Stimulated activated CD4-positive, alpha-beta T cell treated with anti-CD3 and anti-CD28 coated beads, Interleukin-2, amount 100 ng/mL, for 4 hours (primary cell): ENCODE measurements at regions not wholly inside any gene's neighbourhood (a gene's known extent, or its start where the extent isn't known, plus 50 kb on each side); places are given as distances from the start of the nearest gene placed in this dataset.

Experiments used
- DNase-seq: peaks from one replicate; pipeline ENCODE4 v3.0.0-alpha.2; 2020; ENCODE audit warnings: low read depth

DNA sequence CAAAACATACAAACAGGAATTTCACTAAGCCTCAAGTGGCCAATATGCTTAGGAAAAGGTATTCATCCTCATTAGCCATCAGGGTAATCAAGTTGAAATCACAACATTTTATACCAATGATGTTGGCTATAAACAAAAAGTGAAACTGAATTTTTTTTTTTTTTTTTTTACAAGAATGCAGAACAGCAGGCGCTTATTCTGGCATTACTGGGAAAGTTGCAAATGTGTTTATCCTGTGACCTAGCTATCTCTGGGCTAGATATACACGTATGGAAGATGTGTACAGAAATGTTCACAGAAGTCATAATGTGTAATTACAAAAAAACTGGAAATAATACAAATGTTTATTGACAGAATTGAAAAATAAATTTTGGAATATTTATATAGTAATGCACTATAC is 1430.4 kb upstream of the TENM3 start:
- no peak for DNase-seq

DNA sequence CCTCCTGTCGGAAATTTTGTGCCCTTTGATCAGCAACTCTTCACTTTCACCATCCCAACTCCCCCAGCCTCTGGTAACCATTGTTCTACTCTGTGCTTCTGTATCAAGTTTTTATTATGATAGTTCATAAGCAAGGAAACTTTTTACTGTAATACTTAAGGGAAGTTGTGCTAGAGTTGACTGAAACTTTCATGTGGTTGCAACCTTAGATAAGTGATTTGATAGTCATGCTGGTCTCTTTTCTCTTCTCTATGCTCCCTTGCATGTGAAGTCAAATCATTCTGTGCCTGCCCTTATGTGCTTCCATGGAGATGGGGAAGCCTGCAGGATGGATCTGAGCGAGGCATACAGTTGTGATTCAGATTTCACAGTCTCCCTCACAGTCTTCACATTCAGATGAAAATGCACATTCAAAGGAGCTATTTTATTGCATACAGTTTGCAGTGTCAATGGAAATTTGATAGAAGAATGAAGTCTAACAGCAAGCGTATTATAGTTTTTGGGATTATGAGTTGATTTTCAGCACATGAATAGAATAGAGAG is 1428.3 kb upstream of the TENM3 start:
- DNase-seq = no peak

DNA sequence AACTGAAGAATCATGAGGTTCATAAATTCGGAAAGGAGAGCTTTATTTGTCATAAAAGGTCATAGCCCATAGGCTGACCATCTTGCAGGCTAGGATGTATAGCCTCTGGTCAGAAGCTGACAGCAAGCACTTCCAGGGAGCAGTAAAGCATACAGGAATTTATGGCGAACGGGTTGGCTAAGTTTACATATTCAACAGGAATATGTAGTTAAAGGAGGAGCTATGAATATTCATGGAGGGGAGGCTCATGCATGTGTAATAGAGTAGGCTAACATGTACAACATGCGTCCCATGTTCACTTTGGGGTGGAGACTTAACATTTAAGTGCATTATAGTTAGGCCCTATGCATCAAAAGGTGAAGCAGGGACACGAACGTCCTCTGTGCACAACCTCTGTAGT is 1425.7 kb upstream of the TENM3 start:
- no peak for DNase-seq

DNA sequence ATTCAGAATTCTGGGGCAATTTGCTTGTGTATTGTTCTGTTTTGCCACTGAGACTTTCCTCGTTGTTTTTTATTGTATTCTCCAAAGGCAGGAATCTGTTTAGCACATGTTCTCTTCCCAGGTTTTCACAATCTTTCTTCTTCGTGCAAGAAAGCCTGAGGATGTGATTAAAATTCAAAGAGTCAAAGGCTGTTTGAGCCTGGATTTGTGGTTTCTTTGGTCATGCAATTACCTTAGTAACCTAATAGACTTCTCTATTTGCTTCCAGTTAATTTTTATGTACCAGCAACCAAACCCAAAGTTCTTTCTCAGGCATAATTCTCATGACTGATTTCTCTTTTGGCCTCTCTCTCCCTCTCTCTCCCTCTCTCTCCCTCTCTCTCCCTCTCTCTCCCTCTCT is 1420.1 kb upstream of the TENM3 start:
- no peak for DNase-seq

DNA sequence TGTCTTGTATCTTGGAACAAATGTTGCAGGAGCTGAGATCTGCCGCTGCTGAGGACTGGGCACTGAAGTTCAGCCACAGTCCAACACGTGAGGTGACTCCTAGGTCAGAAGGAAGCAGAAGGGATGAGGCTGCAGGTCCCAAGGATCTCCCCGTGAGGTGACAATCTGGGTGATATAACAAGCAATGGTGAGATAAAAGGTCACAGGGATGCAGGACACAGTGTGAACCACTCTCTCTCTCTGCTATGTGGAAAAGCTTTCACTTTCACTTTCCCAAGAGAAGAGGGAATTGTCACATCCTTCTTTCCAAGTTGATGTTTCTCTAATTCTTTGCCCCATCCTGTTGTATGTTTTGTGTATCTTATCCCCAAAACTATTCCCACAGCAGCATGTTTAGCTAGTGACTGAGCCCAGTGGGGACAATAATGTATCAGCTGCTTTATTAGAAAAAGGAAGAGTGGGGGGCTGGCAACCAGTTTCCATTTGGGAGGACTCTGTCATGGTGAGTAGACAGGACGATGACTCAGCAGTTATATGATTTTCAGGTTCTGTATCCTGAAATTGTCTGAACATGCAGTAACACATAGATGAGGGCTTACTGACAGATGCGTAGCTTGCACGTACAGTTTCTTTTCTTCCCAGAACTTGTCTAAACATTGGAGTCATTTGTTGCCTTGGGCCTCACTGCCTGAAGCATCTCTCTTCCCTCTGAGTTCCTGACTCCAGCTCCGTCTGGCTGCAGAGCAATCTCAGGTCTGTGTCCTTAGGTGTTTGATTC is 1415.8 kb upstream of the TENM3 start:
- DNase-seq = no peak

DNA sequence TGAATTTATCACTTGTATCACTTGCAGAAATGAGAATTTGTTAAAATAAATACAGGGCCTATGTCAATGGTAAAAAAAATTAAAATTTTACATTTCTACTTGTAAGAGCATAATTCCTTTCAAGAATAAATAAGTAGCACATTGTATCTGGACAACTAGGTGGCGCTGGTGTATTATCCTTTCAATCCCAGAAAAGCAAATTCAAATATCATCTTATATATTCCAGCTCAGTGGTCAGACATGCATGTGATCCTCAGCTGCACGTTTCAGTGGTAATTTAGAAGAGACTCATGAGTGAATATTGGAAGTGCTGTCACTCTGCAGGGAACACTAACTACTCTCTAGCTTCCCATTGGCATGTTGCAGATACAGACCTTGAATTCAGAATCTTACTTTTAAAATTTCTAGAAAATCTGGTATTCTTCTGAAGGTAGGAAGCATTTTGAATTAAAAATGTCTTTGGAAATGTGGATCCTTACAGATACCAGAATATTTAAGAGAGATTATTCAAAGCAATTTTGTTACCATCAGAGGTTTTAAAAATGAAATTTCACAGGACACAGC is 1414.7 kb upstream of the TENM3 start:
- no peak for DNase-seq

DNA sequence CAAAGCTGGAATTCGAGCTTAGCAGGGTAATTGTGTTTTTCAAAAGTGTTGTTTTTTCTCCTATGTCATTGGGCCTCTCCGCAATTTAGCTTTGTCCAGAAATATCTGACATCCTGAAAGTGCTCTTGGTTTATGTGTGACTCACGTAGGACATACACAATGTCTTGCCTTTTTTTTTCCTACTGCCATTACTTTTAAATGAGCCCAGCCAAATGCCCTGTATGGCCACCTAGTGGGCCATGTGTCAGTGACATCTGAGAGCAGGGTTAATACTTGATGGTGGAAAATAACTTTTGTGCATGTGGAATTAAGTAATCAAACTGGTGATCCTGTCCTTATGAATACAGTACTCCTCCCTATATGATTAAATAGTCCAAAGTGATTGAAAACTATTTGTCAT is 1411.1 kb upstream of the TENM3 start:
- no peak for DNase-seq

DNA sequence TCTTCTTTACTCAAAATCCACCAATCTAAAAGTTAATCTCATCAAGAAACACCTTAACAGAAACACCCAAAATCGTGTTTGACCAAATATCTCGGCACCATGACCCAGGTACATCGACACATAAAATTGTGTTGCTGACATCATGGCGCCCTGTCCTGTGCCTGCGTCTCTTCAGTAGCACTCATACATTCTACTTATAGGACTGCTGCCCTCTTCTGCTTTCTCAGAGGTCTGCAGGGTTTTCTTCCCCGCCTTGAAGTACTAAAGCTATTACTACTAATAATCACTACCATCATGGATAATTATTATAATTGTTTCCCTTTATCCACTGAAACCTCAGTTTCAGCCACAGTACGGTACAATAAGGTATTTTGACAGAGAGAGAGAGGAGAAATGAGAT is 1403.1 kb upstream of the TENM3 start:
- no peak for DNase-seq

DNA sequence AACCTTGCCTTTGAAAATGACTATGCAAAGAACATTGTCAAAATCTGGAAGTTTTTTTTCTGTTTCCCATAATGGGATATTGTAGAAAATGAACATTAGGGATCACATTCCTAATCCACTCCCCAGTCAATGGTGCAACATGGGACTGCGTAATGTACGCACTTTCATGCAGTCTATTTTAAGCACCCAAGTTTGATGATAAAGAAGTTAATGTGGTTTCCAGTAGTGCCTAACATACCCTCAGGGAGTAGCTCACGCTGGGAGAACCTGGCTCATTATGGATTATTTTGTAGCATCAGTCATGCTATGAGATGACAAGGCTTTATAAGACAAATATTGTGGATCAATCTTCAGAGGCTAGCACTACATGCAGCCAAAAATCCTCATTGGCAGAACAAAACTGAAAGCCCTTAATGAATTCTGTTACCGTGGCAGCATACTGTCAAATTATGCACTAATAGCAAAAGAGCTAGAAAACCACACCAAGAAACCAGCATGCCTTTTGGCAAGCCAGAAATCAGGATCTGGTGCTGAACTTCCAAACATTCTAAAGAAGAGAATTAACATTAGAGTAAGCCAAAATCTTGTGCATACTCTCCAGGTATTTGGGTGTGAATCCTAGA is 1392.8 kb upstream of the TENM3 start:
- DNase-seq = no peak

DNA sequence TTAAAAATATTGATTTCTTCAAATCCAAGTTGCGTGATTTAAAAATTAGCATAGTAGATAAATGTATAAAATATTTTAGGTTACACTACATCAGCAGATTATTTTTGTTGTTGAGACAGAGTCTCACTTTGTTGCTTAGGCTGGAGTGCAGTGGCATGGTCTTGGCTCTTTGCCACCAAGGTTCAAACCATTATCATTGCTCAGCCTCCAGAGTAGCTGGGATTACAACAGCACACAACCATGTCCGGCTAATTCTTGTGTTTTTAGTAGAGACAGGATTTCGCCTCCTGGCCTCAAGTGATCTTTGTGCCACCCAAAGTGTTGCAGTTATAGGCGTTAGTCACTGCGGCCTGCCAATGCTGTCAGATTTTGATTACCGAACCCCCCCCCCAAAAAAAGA is 1390.5 kb upstream of the TENM3 start:
- no peak for DNase-seq

DNA sequence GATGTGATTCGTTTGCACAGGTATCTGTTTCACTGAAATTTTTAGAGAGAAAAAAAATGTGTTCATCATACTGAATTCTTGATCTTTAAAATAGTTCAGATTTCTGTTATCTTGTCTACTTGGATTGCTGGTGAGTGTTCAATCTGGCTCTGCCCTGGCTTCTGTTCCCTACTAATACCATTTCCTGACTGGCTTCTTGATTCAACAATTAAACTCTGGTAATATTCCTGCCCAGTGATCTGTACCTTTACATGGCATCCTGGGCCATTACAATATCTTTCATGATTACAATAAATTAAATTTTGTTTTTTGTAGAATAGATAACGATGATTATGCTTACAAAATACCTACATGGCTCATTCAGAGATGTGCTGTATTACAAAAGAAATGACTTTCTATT is 1388.0 kb upstream of the TENM3 start:
- DNase-seq = no peak

DNA sequence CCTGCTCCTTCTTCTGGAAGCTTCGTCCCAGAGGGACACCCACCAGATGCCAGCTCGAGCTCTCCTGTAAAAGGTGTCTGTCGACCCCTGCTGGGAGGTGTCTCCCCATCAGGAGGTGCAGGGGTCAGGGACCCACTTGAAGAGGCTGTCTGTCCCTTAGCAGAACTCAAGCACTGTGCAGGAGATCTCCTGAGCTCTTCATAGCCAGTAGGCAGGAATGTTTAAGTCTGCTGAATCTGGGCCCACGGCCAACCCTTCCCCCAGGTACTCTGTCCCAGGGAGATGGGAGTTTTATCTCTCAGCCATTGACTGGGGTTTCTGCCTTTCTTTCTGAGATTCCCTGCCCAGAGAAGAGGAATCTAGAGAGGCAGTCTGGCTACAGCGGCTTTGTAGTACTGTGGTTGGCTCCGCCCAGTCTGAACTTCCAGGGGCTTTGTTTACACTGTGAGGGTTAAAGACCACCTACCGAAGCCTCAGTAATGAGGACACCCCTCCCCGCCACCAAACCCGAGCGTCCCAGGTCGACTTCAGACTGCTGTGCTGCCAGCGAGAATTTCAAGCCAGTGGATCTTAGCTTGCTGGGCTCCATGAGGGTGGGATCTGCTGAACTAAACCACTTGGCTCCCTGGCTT is 1383.0 kb upstream of the TENM3 start:
- DNase-seq = no peak

DNA sequence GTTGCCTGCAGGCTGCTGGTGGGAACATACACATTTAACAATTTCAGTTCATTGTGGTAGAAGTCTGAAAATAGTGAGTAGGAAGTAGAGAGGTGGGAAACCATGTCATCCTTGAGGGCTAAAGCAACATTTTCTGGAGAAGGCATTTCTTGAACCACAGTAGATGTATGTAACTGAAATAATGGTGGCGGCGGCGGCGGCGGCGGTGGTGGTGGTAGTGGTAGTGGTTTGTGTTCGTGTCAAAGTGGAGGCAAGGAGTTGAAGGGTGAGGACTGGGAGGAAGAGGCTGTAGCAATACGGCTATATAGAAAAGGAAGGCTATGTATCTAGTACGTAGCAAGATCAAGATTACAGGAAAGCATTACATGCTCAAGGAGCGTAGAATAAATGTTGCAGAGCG is 1381.6 kb upstream of the TENM3 start:
- no peak for DNase-seq

DNA sequence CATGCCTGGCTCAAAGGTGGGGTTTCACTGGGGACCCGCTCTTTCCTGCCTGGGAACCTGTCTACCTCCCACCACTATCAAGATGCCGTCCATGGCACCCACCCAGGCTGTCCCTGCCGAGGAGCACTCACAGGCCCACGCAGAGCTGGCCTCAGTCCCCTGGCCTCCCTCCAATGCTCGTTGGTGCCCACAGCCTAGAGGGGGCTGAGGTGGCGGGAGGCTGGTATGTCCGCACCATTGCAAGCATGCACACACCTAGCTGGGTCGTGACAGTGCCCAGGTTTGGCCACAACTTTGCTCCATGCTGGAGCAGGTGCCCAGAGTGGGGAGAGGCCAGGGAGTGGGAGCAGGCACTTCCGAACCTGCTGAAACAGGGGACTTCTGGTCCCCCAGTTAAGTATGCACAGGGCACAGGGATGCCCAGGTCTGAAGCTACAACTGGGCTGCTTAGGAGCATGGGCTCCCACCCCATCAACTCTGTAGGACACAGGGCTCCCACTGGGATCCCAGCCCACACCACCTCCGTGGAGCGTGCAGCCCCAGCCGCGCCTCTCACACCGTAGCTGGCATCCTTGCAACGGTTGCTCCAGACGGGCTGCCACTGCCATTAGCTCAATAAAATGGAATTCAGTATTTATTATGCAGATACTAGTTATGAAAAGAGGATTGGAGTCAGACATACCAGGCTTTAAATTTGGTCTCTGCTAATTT is 1376.1 kb upstream of the TENM3 start:
- no peak for DNase-seq

DNA sequence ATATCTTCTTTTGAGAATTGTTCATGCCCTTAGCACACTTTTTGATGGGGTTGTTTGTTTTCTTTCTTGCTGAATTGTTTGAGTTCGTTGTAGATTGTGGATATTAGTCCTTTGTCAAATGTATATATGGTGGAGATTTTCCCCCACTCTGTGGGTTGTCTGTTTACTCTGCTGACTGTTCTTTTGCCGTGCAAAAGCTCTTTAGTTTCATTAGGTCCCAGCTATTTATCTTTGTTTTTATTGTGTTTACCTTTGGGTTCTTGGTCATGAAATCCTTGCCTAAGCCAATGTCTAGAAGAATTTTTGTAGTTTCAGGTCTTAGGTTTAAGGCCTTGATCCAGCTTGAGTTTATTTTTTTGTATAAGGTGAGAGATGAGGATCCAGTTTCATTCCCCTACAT is 1372.6 kb upstream of the TENM3 start:
- no peak for DNase-seq

DNA sequence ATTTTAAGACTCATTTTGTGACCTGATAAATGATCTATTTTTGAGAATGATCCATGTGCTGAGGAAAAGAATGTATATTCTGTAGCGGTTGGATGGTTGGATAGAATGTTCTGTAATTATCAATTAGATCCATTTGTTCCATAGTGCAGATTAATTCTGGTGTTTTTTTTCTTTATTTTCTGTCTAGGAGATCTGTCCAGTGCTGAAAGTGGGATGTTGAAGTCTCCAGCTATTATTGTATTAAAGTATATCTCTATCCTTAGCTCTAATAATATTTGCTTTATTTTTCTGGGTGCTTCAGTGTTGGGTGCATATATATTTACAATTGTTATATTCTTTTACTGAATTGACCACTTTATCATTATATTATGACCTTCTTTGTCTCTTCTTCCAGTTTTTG is 1344.9 kb upstream of the TENM3 start:
- DNase-seq = no peak

DNA sequence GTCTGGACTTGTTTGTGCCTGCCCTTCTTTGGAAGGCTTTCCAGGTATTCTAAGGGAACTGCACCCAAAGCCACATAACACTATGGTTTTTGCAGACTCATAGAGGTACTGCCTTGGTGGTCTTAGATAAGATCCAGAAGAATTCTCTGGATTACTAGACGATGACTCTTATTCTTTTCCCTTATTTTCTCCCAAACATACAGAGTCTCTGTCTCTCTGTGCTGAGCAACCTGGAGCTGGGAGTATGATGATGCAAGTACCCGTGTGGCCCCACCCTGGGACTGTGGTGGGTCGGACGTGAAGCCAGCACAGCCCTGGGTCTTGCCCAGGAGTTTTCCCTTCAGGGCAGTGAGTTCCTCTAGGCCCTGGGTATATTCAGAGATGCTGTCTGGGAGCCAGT is 1342.4 kb upstream of the TENM3 start:
- DNase-seq = no peak

DNA sequence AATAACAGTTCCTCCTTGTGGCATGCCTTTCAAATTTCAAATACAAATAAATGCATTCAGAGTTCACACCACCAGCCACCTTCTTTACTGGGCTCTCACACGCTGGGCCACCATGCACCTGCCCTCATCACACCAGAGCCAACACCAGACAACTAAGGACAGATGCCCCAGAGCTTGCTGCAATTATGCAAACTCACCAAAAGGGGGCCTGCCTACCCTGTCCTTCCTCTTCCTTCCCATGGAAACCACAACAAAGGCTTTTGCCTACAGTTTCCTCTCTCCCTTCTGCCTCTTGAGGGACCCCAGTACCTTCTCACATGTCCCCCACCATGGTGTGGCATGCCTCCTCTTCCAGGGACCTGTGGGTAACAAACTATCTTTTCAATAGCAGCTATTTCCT is 1333.9 kb upstream of the TENM3 start:
- no peak for DNase-seq

DNA sequence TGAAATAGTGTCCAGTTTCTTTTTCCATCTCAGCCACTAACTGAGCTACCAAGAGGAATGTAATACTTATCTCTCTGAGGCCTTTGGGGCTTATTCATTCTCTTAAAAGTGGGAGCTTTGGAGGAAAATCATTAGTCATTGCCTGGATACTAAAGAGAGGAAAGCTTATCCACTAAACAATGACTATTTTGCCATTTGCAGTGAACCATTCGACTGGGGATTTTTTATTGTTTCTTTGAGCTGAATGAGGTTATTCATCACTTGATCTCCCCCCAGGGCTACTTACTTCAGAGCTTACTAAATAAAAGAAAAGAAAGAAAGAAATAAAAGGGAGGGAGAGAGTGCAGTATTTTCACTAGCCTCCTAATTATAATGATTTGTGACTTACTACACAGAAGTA is 1329.5 kb upstream of the TENM3 start:
- DNase-seq = no peak

DNA sequence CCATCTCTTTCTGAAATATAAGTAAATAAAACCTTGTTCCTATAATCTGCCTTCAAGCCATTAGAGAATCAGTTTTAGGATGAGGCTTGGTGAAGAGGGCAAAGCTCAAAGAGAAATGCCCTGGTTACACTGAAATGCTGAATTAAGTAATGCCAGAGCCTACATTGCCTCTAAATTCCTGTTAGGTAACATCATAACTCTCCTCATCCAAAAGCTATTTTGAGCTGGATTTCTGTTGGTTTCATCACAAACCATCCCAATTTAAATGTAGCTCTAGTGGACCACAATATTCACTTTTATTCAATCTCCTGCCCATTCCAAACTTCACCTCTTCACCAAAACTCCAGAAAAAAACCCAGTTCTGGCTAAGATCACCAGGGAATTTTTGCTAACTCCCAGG is 1319.7 kb upstream of the TENM3 start:
- DNase-seq = no peak

DNA sequence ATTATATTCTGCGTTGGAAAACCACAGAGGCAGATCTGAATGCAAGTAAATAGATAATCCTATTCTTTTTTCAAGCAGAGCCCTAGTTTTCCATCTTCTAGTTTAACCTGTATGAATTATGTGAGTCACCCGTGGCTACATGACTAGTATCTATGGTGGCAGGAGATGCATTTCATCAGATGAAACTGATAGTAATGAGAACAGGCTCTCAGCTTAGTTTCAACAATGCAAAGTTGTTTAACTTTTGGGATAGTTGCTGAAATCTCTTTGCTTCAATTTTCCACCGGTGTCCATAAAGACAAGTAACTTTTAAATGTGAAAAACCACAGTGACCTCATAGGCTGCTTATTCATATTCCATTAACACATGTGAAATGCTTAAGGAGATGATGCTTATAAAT is 1317.4 kb upstream of the TENM3 start:
- no peak for DNase-seq

DNA sequence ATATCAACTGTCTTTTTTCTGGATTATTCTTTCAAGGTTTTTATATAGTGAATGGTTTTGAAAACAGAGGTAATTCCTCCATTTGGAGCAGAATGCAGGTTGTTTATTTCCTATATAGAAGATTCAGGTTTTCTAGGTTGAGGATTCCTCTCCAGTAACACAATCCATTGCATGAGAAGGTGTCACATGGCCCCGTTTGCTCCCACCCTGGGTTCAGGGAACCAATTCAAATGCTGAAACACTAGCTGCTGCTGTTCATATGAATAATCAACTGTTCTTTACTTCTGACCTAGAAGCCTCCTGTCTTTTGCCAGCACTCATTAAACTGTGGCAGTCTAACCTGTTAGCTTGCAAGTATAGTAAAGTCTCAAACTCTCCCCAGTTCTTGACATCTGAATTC is 1316.9 kb upstream of the TENM3 start:
- no peak for DNase-seq
